ENCODE measurements at regions not wholly inside any gene's neighbourhood (a gene's known extent, or its start where the extent isn't known, plus 50 kb on each side); places are given as distances from the start of the nearest gene placed in this dataset.
"Not testable (repeated sequence)": the region's sequence is repeated elsewhere in the genome, so short reads cannot be mapped to it uniquely, and the experiment has no call there.

DNA sequence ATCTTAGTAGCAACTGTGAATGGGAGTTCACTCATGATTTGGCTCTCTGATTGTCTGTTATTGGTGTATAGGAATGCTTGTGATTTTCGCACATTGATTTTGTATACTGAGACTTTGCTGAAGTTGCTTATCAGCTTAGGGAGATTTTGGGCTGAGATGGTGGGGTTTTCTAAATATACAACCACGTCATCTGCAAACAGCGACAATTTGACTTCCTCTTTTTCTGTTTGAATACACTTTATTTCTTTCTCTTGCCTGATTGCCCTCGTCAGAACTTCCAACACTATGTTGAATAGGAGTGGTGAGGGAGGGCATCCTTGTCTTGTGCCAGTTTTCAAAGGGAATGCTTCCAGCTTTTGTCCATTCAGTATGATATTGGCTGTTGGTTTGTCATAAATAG lies 1883.1 kb upstream of the TENM3 start:
- FAIRE-seq, result not testable (repeated sequence)

DNA sequence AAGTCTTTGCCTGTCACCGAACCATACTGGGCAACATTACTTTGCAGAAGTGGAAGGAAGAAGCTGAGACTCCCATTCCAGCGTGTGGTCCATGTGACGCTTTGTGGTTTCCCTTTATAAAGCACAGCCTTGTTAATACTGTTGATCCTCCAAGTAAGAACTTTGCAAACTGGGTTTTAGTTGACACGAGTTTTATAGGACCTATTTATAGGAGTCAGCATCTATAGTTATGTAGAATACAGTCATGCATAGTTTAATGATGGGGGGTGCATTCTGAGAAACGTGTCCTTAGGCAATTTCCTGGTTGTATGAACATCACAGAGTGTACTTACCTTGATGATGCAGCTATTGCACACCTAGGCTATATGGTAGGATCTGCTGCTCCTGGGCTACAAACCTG lies 1879.4 kb upstream of the TENM3 start:
- no peak for FAIRE-seq

DNA sequence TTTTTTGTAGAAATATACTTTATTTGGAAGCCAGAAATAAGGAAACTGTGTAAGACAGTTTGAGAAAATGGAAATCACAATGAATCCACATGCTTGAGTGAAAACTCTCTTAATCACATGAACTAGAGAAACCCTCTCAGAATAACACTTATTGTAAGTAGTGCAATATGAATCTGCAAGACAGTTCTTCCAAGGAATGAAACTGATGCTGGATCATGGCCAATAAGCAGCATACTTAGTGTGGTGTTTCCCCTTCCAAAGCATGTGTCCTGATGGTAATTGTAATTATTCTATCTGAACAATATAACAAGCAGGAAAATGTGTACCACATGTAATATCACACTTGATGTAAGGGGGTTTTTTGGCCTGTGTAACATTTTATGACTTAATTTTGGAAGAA lies 1870.5 kb upstream of the TENM3 start:
- no peak for FAIRE-seq

DNA sequence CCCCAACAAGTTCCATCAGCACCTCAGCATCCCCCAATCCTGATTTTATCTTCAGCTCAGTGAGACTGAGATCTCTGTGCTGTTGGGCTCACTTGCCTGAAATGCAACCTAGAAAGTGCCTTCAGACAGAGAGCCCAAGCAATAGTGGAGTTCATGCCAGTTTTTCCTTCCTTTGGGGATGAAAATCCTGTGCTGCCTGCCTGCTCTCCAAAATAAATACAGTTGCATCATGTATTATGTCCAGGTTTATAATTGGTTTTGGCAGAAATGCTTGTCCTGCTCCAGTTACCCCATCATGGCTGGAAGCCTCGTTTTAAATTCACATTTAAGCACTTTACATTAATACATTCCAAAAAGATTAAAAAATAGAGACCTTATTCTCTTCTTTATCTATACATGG lies 1865.5 kb upstream of the TENM3 start:
- FAIRE-seq, result no peak

DNA sequence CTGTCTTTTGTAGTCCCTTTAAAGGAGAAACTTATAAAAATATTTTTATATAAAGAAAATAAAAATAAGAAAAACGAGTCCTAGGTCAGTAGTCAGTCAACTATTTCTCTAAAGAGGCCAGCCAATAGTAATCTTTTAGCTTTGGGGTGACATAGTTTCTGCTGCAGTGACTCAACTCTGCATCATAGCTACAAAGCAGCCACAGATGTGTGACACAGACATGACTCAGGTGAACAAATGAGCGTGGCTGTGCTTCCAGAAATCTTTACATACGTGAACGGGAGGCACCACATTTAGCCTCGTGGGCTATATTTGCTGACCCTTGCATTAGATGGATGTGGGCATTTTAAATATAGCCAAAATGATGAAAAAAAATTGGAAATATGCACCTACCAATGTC lies 1862.5 kb upstream of the TENM3 start:
- no peak for FAIRE-seq

DNA sequence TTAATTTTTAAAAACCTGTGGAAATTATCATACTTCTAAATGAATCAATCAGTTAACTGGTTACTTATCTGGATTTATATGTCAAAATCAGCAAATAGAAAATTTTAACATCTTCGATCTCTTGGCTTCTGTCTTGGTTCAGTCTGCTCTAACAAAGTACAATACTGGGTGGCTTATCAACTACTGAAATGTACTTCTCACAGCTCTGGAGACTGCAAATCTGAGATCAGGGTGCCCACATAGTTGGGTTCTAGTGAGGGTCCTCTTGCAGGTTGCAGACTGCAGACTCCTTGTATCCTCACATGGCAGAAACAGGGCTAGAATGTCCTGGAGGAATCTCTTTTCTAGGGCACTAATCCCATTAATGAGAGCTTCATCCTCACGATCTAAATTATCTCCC lies 1851.6 kb upstream of the TENM3 start:
- no peak for FAIRE-seq

DNA sequence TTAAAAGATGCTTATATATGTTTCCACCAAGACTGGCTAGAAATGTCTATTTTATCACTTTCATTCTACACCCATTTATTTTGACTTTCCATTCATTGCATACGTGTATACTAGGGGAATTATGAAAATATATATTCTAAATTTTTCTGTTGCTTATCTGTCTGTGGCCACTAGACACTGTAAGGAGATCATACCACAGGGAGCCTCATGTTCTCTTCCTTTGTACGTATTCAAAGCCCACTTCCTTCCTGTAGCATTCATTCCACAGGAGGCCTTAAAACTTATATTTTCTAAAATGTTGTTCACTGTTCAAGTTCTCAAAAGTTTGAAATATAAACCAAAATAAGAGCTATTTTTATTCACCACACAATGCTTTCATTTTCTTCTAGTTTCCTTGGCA lies 1848.9 kb upstream of the TENM3 start:
- FAIRE-seq, result no peak

DNA sequence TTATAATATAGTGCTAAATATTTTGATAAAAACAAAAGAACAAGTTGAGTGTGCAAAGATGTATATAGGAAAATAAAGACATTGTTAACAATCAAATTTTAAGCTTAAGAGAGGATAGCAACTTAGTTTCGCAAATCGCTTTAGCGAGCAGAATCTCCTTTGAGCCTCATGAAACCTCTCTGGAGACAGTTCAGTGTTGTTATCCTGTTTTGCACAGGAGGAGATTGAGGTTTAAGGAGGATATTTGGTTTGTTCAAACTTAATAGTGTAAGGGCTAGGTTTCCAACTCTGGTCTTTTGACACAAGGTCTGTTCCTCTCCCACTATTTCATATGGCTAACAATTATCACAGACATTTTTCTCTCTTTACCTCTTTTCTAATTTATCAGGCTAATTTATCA lies 1848.5 kb upstream of the TENM3 start:
- FAIRE-seq, result no peak

DNA sequence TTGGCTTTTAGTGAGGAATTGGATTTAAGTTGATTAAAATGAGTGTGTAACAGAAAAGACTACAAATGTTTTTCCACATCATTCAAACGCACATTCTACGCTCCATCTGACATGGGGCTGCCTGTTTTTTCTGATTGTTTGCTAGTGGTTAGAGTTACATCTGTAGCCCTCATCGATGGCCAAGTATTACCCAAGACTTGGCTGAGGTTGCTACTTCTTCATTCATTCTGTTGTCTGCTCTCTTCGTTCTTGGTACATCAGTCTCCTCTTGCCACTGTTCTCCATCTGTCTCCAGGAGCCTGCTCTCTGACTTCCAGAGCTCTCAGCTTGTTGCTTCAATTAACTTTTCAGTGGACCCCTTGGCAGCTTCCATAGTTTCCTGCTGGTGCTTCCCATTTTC lies 1844.6 kb upstream of the TENM3 start:
- FAIRE-seq, result no peak

DNA sequence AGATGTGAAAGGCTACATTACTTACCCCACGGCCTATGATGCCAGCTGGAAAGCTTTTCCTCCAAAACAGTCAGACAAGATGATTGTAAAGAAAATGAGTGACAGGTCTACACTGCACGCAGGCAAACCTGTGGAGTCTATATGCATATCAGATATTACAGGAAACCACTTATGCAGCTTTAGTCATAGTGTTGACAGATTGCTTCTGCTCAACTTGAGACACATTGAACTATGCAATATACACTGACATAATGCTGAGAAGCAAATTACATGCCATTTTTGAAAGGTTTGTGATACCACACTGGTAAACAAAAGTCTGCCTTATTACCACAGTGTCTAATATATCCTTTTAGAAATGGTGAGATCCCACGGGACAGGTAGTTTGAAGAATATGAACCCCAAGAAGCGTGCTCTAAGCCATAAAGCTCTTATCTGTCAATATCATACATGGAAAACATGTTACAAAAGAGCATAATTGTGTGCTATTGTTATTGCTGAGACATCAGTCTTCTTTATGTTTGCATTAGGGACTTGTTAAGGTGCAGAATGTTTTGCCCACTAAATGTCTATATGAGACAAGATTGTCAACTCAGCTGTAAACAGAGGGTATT lies 1835.8 kb upstream of the TENM3 start:
- FAIRE-seq, result no peak

DNA sequence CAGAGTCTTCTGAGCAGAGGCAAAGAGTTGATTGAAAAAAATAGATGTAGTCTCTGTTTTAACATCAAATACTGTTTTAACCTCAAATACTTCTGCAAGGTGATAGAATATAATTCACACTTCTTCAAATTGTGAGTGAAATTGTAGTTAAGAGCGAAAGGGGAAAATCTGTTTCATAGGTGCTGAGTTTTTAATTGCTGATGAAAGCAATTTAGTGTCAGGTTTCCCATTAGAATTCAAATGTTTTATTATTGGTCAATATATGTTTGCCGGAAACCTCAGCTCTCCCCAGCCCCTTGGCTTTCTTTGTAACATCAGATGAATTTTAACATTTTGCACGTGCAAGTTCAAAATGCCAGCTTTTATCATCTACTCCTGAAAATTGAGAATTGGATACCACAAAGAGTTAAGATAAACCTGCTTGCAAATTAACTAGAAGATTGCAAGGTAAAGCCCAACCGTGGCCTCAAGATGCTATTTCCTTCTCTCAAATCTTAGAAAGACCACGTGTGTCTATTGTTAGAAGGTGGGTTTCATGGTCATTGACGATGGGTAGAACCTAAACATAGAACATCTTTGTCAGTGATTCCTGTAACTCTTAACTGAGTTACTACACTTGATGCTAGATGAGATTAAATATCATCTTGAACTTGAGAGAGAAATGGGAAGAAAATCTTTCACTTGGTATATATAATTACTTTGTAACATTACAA lies 1824.2 kb upstream of the TENM3 start:
- no peak for FAIRE-seq

DNA sequence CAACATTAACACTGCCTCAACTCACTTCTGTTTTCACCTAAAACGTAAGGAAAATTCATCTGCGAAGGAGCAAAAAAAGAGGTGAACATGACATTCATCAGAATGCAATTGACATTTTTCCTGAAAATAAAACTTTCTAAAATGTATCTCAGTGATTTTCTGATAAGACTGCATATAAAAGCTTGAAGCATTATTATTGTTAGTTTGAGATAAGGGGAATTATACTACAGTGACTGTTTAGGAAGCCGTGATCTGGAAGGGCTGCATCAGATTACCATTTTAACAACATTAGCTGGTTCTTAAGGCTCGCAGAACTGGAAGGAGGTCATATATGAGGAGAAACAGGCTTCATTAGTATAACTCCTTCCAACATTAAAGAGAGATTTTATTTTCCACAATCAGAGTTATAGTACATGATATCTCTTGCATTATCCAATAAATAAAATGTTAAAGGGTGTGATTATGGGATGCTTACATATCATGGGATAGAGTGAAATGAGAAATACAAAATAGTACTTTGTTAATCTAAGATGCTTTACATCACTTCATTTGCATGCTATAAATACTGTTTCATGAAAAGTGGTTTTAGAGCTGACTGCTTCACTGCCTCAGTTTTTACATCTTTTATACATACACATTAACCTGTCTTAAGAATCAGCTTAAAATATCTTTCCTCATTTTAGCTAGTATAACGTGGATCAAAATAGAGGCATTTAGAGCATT lies 1820.1 kb upstream of the TENM3 start:
- no peak for FAIRE-seq

DNA sequence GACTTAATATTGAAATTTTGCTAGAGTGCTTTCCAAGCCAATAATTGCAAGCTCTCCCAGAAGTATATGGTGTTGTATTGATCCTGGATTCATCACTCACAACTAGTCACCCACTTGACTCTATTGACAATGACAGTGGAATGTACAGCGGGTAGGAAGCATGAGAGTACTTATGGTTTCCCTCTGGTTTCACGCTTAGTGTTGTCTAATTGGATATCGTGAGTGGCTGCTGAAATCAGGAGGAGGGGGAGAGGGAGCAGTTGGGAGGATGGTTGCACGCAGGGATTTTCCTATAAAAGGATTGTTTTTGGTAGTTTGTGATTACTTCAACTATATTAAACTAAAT lies 1819.5 kb upstream of the TENM3 start:
- FAIRE-seq, result no peak

DNA sequence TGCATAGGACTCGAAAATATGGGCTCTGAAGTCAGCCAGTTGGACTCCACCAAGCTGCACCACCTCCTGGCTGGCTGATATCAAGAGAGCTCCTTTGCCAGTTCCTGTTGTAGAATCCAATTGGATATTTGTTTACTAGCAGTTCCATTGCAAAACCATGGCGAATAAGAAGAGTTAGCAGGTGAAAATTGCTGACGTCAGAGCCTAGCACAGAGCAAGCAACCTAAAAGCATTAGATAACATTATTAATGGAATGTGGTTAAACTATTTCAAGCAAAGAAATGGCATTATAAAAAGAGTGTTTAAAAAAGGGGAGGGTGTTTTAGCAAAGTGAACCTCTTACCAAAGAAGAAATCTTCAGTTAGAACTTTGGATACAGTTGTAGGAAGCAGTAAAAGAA lies 1816.3 kb upstream of the TENM3 start:
- no peak for FAIRE-seq

DNA sequence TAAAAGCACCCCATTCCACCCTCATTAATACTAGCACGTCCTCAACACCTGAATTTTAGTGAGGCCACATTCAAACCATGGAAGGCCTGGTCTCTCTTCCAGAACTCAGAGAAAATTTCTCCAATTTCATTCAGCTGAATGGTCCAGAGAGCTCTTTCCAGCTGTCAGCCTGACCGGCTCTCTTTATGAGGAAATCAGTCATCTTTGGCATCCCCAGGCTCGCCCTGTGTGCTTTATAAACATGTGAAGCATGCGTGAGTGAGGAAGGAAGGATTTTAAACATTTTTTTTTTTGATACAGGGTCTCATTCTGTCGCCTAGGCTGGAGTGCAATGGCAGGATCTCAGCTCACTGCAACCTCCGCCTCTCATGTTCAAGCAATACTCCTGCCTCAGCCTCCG lies 1812.9 kb upstream of the TENM3 start:
- FAIRE-seq, result no peak

DNA sequence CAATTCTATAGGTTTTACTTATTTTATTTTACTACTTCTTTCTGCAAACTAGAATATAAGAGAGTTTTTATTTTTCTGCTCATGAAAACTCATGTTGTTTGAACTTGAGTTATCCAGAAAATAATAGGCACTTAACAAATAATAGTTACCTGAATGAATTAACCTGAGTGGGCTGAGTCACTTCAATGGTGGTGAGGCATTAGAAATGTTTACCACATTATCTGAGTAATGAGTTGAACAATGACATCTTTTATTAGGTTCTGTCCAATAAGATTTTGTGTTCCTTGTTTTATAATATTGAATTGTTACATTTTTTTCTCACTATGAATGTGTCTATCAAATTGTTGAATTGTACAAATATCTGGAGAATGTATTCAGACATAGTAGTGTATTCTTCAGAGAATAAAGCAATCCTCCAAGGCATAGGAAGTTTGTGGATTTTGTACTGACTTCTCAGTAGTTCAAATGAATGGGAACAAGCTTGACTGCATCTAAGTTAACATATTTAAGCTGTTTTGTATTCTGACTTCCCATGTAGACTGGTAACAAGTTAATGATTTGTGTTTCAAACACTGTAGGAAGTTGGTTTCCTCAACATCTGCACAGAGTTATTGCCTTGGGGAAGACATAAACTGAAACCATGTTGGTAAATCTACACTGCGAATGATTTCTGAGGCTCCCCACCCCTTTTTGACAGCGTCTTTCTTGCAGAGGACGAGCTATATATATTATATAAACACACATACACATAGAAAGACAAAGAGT lies 1808.9 kb upstream of the TENM3 start:
- FAIRE-seq, result no peak

DNA sequence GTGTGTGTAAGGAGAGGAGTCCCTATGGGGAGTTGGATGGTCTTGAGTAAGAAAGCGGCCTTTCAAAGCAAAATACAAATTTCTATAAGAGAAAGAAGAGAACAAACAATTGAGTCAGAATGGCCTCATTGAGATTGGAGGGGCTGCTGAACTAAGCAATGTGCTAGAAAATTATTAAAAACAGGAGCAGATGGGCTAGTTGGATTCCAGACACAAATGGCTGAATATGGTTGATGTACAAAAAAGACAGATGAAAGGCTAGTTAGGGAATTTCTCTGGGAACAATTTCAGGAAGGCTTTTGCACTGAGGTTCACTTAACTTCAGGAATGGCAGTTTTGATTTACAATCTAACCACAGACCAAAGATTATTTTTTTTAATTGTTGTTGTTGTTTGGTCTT lies 1806.8 kb upstream of the TENM3 start:
- FAIRE-seq, result no peak

DNA sequence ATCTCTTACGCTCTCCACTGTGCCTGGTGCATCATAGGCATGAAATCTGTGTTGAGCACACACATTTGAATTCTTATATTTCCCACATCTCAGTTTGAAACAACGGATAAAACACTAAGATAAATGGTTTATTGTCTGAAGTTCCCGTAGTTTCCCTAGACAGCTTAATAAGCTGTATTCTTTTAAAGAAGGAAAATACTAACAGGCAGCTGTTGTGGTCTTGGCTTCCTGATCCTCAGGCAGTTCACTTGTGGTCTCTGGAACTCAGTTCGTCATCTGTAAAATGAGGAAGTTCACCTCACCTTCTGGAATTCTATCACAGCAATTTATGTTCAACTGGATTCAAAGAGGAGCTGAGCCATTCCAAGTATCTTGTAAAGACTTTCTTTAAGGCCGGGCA lies 1805.6 kb upstream of the TENM3 start:
- no peak for FAIRE-seq

DNA sequence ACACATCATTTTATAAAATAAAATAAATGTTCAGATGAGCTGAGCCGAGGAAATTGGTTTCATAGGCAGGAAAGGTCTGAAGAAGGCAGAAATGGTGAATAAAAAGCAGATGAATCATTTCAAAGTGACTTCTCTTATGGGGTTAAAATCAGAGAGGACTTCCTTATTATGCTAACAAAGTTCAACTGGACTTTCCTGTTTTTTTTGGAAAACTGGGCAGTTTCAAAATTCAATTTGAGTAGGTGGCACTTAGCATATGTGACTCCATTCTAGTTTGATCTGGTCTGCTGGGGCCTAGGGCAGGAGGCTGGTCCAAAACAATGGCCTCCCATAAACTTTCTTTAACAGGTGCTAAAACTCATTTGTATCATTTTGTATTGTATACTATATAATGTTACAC lies 1794.9 kb upstream of the TENM3 start:
- FAIRE-seq, result no peak

DNA sequence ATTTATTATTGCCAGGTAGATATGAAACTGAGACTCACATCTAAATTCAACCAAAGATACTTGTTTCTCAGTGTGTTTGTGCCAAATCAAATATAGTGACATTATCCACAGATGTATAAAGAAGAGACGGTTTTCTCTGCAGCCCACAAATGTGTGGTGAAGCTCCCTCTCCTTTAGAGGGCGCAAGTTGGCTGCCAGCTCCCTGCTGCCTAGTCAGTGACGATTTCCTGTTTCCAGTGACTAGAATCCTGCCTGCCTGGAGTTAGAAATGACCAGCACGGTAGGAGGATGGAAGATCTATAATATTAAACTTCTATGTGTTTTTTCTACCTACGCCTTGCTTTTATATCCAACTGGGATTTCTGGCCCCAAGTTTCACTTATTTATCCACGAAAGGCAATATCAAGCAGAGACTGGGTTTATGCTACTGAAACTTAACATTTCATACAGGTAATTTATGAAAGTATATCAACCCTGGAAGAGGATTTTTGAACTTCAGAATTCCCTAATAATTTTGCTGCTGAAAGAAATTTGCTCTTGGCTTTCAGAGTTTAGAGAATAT lies 1793.7 kb upstream of the TENM3 start:
- peak; percentile 64 for FAIRE-seq

DNA sequence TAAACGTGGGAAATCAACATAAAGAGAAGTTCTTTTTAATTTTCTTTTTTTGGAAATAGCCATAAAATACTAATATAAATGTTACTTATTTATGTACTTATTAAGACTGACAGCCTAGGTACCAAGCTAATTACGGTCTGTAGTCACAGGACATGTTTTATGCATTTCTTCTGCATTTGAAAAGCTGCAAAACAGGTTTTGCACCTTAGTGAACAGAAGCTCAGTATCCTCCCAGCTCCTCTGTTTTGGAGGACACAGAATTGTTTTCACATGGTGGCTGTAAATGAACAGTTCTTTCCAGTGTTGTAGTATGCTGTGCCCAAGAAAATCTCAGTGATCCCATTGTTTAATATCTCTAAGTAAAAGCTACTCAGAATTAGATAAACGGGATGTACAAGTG lies 1788.0 kb upstream of the TENM3 start:
- no peak for FAIRE-seq

DNA sequence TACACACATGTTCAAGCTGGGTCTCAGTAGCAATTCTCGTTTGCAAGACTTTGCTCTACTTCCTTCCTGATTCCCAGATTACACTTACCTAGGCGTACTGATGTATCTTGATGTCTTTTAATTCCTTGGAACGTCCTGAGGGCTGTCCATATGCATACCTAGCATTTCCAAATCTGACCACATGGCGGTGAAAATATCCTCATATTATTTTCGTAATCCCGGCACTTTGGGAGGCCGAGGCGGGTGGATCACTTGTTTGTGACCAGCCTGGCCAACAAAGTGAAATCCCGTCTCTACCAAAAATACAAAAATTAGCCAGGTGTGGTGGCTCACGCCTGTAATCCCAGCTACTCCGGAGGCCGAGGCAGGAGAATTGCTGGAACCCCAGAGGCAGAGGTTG lies 1786.3 kb upstream of the TENM3 start:
- FAIRE-seq, result no peak

DNA sequence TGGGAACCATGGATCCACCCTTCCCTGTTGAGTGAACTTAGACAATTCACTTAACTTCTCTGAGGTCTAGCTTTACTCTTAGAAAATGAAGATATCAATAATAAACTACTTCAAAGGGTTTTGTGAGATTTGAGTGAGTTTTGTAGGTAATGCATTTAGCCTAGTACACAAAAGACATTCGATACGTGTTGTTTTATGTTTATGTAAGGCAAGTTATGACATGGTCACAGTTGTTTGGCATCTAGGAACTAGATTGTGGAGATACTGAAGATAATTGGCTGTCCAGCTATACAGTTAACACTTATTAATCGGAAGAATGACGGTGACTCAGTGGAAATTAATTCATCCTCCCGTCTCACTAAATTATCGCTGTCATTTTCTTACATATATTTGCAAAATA lies 1781.1 kb upstream of the TENM3 start:
- FAIRE-seq, result no peak

DNA sequence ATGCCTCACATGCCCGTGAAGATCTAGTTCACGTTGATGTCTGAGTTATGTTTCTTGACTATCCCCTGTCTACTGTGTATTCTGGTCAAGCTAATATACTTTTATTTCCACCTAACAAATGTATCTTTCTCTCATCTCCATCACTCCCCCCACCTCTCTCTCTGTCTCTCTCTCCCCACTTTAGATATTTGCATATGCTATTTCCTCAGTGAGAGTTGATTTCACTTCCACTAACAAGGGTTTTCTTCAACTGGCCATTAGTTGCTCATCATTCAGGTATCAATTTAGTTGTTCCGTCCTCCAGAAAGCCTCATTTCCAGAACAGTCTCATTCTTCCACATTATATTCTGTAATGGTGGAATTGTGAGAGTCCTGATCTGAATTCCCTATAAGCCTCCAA lies 1777.8 kb upstream of the TENM3 start:
- no peak for FAIRE-seq

Data from G401.6 (cell line).